HL-60 (cell line): ENCODE measurements at regions not wholly inside any gene's neighbourhood (a gene's known extent, or its start where the extent isn't known, plus 50 kb on each side); places are given as distances from the start of the nearest gene placed in this dataset.

Experiments used
- POLR2AphosphoS5 ChIP-seq: IDR thresholded peaks from 2 replicates; pipeline ENCODE4 v1.6.1; 2012; ENCODE audit warnings: low read depth
- SPI1 ChIP-seq: IDR thresholded peaks from 2 replicates; pipeline ENCODE4 v1.6.1; 2012; ENCODE audit warnings: low read depth, mild to moderate bottlenecking, borderline replicate concordance
- TF ChIP-seq, protein P1 (sequence below): IDR thresholded peaks from one replicate; pipeline ENCODE4 v1.5.1; 2011; ENCODE audit warnings: low read length, control low read depth, inconsistent platforms; ENCODE audit not compliant: insufficient read depth
- TF ChIP-seq, protein P2 (sequence below): IDR thresholded peaks from 2 replicates; pipeline ENCODE4 v1.6.1; 2012; ENCODE audit warnings: low read depth; ENCODE audit not compliant: insufficient replicate concordance

DNA sequence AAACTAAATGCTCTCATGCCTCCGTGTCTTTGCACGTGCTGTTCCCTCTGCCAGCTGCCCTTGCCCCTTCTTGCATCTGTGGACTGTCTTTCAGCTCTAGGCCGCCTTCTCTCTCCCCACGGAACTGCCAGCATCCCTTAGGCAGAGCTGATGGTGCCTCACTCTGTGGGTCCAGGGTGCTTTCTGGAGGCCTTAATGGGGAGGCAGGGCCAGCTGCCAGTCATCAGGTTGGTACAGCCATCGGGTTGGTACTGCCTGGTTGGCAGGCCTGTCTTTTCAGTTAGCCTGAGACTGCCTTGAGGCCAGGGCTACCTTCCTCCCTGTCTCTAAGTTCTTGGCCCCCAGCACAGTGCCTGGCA lies 61.4 kb upstream of the TARBP1 start:
- TF ChIP-seq, protein P1, sequence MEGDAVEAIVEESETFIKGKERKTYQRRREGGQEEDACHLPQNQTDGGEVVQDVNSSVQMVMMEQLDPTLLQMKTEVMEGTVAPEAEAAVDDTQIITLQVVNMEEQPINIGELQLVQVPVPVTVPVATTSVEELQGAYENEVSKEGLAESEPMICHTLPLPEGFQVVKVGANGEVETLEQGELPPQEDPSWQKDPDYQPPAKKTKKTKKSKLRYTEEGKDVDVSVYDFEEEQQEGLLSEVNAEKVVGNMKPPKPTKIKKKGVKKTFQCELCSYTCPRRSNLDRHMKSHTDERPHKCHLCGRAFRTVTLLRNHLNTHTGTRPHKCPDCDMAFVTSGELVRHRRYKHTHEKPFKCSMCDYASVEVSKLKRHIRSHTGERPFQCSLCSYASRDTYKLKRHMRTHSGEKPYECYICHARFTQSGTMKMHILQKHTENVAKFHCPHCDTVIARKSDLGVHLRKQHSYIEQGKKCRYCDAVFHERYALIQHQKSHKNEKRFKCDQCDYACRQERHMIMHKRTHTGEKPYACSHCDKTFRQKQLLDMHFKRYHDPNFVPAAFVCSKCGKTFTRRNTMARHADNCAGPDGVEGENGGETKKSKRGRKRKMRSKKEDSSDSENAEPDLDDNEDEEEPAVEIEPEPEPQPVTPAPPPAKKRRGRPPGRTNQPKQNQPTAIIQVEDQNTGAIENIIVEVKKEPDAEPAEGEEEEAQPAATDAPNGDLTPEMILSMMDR: no peak
- TF ChIP-seq SPI1: no peak
- TF ChIP-seq, protein P2, sequence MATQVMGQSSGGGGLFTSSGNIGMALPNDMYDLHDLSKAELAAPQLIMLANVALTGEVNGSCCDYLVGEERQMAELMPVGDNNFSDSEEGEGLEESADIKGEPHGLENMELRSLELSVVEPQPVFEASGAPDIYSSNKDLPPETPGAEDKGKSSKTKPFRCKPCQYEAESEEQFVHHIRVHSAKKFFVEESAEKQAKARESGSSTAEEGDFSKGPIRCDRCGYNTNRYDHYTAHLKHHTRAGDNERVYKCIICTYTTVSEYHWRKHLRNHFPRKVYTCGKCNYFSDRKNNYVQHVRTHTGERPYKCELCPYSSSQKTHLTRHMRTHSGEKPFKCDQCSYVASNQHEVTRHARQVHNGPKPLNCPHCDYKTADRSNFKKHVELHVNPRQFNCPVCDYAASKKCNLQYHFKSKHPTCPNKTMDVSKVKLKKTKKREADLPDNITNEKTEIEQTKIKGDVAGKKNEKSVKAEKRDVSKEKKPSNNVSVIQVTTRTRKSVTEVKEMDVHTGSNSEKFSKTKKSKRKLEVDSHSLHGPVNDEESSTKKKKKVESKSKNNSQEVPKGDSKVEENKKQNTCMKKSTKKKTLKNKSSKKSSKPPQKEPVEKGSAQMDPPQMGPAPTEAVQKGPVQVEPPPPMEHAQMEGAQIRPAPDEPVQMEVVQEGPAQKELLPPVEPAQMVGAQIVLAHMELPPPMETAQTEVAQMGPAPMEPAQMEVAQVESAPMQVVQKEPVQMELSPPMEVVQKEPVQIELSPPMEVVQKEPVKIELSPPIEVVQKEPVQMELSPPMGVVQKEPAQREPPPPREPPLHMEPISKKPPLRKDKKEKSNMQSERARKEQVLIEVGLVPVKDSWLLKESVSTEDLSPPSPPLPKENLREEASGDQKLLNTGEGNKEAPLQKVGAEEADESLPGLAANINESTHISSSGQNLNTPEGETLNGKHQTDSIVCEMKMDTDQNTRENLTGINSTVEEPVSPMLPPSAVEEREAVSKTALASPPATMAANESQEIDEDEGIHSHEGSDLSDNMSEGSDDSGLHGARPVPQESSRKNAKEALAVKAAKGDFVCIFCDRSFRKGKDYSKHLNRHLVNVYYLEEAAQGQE: no peak
- no peak for TF ChIP-seq POLR2AphosphoS5
